ENCODE measurements at regions not wholly inside any gene's neighbourhood (a gene's known extent, or its start where the extent isn't known, plus 50 kb on each side); places are given as distances from the start of the nearest gene placed in this dataset.

- H3K9me3 ChIP-seq: no peaks in the 10 kb centered on the region
- 83 to 89% methylated on average over 21 of the region's 21 CpGs for WGBS, 2 donors
- TF ChIP-seq, protein P1, sequence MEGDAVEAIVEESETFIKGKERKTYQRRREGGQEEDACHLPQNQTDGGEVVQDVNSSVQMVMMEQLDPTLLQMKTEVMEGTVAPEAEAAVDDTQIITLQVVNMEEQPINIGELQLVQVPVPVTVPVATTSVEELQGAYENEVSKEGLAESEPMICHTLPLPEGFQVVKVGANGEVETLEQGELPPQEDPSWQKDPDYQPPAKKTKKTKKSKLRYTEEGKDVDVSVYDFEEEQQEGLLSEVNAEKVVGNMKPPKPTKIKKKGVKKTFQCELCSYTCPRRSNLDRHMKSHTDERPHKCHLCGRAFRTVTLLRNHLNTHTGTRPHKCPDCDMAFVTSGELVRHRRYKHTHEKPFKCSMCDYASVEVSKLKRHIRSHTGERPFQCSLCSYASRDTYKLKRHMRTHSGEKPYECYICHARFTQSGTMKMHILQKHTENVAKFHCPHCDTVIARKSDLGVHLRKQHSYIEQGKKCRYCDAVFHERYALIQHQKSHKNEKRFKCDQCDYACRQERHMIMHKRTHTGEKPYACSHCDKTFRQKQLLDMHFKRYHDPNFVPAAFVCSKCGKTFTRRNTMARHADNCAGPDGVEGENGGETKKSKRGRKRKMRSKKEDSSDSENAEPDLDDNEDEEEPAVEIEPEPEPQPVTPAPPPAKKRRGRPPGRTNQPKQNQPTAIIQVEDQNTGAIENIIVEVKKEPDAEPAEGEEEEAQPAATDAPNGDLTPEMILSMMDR (IDR thresholded peaks at IDR 0.05): no peak
- TF ChIP-seq EP300 (IDR thresholded peaks at IDR 0.05): no peak
- no peak for TF ChIP-seq POLR2A (IDR thresholded peaks at IDR 0.05)
- H3K36me3 ChIP-seq: no peaks in the 10 kb centered on the region
- no peak for DNase-seq (ENCODE audit: low spot score in 2 of 2)
- H3K4me3 ChIP-seq: no peak overlapping the region
- H3K4me1 ChIP-seq: no peaks in the 10 kb centered on the region
- peaks cover 0 to 6% of the 10 kb centered on the region in 2 donors for H3K27me3 ChIP-seq
- no peak overlapping the region for H3K27ac ChIP-seq
Observed at GRCh38 chr16:73288520-73288919, 240.6 kb upstream of the ZFHX3 start.

DNA sequence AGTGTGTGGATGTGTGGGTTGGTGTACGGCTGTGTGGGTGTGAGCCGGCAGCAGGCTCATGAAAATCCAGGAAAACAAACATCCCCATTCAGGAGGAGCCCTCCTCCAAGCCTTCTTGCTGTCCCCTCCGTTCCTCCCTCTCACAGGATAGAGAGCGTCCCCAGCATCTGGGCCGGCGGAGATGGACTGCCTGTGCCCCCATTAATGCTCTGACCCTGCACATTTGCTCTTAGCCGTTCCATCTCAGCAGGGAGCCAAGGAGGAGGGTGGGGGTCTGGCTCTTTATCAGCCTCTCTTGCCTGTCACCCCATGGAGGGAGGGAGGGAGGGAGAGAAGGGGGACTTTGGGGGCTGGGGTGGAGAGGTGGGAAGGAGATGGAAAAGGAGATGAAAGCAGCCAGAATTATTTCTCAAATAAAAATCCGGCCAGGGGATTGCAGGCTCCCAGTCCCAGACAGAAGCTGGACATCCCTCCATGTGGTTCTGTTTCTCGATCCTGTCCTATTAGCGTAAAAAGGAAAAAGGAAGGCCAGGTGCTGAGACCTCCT is 240.0 kb upstream of the ZFHX3 start:
- no peak overlapping the region for H3K27ac ChIP-seq
- H3K4me3 ChIP-seq: no peak overlapping the region
- WGBS, 2 donors: 33 to 48% methylated on average over 10 of the region's 10 CpGs
- no peaks in the 10 kb centered on the region for H3K9me3 ChIP-seq
- H3K27me3 ChIP-seq: peaks cover 0 to 6% of the 10 kb centered on the region in 2 donors
- H3K36me3 ChIP-seq: no peaks in the 10 kb centered on the region
- DNase-seq (ENCODE audit: low spot score in 2 of 2): no peak
- no peaks in the 10 kb centered on the region for H3K4me1 ChIP-seq
- TF ChIP-seq, protein P1 (IDR thresholded peaks at IDR 0.05): no peak
- TF ChIP-seq POLR2A (IDR thresholded peaks at IDR 0.05) (no peak), EP300 (IDR thresholded peaks at IDR 0.05) (no peak)

DNA sequence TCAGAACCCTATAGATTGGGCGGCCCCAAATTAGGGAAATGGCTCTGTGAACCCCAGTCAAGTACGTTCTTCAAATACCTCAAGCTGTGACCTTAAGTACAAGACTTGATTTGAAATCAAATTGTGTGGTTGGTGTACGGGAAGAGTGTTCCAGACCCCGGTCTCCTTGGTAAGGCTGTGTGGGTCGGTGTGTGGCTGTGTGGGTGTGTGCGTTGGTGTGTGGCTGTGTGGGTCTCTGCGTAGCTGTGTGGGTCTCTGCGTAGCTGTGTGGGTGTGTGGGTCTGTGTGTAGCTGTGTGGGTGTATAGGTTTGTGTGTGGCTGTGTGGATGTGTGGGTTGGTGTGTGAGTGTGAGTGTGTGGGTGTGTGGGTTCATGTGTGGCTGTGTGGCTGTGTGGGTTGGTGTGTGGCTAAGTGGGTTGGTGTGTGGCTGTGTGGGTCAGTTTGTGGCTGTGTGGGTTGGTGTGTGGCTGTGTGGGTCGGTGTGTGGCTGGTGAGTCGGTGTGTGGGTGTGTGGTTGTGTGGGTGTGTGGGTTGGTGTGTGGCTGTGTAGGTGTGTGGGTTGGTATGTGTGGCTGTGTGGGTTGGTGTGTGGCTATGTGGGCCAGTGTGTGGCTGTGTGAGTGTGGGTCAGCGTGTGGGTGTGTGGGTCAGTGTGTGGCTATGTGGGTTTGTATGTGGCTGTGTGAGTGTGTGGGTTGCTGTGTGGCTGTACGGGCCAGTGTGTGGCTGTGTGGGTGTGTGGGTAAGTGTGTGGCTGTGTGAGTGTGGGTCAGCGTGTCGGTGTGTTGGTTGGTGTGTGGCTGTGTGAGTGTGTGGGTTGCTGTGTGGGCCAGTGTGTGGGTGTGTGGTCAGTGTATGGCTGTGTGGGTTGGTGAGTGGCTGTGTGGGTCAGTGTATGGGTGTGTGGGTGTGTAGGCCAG is 238.7 kb upstream of the ZFHX3 start:
- no peak overlapping the region for H3K4me3 ChIP-seq
- WGBS, 2 donors: 68% methylated on average over 14 of the region's 14 CpGs

GRCh38 chr16:73285436-73286201 is 237.7 kb upstream of the ZFHX3 start:
- no peak for DNase-seq (ENCODE audit: low spot score in 2 of 2)
- Histone ChIP-seq H3K9me3 (no peaks in the 10 kb centered on the region), H3K4me3 (no peak overlapping the region), H3K4me1 (no peaks in the 10 kb centered on the region), H3K27ac (no peak overlapping the region), H3K36me3 (no peaks in the 10 kb centered on the region), H3K27me3 (peaks cover 0 to 6% of the 10 kb centered on the region in 2 donors)
- TF ChIP-seq, protein P1 (IDR thresholded peaks at IDR 0.05): no peak
- no peak for TF ChIP-seq EP300 (IDR thresholded peaks at IDR 0.05)
- TF ChIP-seq POLR2A (IDR thresholded peaks at IDR 0.05): no peak
- 39 to 44% methylated on average over 15 of the region's 15 CpGs for WGBS, 2 donors

More for the DNA sequence above, 238.7 kb upstream of the ZFHX3 start:
- peaks cover 0 to 6% of the 10 kb centered on the region in 2 donors for H3K27me3 ChIP-seq
- H3K36me3 ChIP-seq: no peaks in the 10 kb centered on the region
- H3K9me3 ChIP-seq: no peaks in the 10 kb centered on the region
- H3K27ac ChIP-seq: no peak overlapping the region
- H3K4me1 ChIP-seq: no peaks in the 10 kb centered on the region
- no peak for TF ChIP-seq EP300 (IDR thresholded peaks at IDR 0.05)
- TF ChIP-seq, protein P1 (IDR thresholded peaks at IDR 0.05): no peak
- TF ChIP-seq POLR2A (IDR thresholded peaks at IDR 0.05): no peak
- DNase-seq (ENCODE audit: low spot score in 2 of 2): no peak

Measured in tibial nerve (tissue), 4 donors.